Activated B cell treated with CpG ODN at 0.5 μM for 24 hours (primary cell): ENCODE measurements at regions not wholly inside any gene's neighbourhood (a gene's known extent, or its start where the extent isn't known, plus 50 kb on each side); places are given as distances from the start of the nearest gene placed in this dataset.

Source experiments
- ATAC-seq: fragments of 200-7000 bp; cut with Tn5 transposase; one replicate; pipeline ENCODE4 v1.10.0; 2021; ENCODE audit warnings: low read depth, mild to moderate bottlenecking, moderate library complexity
- CTCF ChIA-PET: fragments of 350-600 bp; sonication (Branson Sonifier 250); formaldehyde crosslinking; loops from one replicate; lab custom pipeline; 2021; ENCODE audit warnings: antibody characterized with exemption; lab: Charles Lee
- POLR2A ChIA-PET: fragments of 350-600 bp; sonication (Branson Sonifier 250); formaldehyde crosslinking; loops from one replicate; lab custom pipeline; 2021; ENCODE audit warnings: antibody characterized with exemption; lab: Charles Lee
- DNase-seq: peaks from one replicate; pipeline ENCODE4 v3.0.0; 2022
- H3K27ac Mint-ChIP-seq: one replicate; pipeline ENCODE4 v1.8.0; 2020; ENCODE audit warnings: mixed read lengths
- H3K27me3 Mint-ChIP-seq: one replicate; pipeline ENCODE4 v1.8.0; 2021; ENCODE audit warnings: mixed read lengths
- H3K36me3 Mint-ChIP-seq: one replicate; pipeline ENCODE4 v1.8.0; 2021; ENCODE audit warnings: low read depth, mixed read lengths
- H3K4me1 Mint-ChIP-seq: one replicate; pipeline ENCODE4 v1.8.0; 2021; ENCODE audit warnings: mixed read lengths
- H3K4me3 Mint-ChIP-seq: one replicate; pipeline ENCODE4 v1.8.0; 2020; ENCODE audit warnings: mild to moderate bottlenecking, mixed read lengths
- H3K9me3 Mint-ChIP-seq: one replicate; pipeline ENCODE4 v1.8.0; 2020; ENCODE audit warnings: mixed read lengths
- intact Hi-C: fragments of 100-400 bp; cut with micrococcal nuclease; formaldehyde crosslinking; loops from one replicate; pipeline ENCODE4 v1.15.1; 2024
- TF ChIP-seq, protein P1 (sequence below): fragments of 200-600 bp; IDR thresholded peaks from one replicate; pipeline ENCODE4 v1.8.0; 2022; ENCODE audit warnings: antibody characterized with exemption, mild to moderate bottlenecking

DNA sequence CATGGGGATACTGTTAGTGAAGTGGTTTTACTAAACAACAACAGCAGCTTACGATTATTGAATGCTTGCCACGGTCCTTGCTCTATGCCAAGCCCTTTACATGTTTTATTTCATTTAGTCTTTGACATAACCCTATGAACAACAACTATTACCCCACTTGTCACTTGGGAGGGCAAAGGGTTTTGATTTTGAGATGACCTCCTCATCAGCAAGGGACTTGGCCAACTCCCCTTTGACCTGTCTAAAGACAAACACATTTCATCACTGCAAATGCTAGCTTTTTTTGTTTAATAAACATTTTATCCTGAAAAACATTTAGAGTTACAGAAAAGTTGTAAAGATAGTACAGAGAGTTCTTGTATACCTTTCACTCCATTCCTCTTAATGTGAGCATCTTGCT, 152.5 kb upstream of the WNT4 start:
- Mint-ChIP-seq H3K36me3 (no peaks in the 10 kb centered on the region), H3K4me1 (no peaks in the 10 kb centered on the region), H3K9me3 (no peaks in the 10 kb centered on the region), H3K4me3 (no peak overlapping the region), H3K27ac (no peak overlapping the region), H3K27me3 (peaks cover 40% of the 10 kb centered on the region)
- intact Hi-C loops: no loop called here
- ATAC-seq: no peak
- DNase-seq: no peak
- ChIA-PET CTCF (no interaction called here), POLR2A (no interaction called here)
- TF ChIP-seq, protein P1, sequence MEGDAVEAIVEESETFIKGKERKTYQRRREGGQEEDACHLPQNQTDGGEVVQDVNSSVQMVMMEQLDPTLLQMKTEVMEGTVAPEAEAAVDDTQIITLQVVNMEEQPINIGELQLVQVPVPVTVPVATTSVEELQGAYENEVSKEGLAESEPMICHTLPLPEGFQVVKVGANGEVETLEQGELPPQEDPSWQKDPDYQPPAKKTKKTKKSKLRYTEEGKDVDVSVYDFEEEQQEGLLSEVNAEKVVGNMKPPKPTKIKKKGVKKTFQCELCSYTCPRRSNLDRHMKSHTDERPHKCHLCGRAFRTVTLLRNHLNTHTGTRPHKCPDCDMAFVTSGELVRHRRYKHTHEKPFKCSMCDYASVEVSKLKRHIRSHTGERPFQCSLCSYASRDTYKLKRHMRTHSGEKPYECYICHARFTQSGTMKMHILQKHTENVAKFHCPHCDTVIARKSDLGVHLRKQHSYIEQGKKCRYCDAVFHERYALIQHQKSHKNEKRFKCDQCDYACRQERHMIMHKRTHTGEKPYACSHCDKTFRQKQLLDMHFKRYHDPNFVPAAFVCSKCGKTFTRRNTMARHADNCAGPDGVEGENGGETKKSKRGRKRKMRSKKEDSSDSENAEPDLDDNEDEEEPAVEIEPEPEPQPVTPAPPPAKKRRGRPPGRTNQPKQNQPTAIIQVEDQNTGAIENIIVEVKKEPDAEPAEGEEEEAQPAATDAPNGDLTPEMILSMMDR: no peak

- POLR2A ChIA-PET: no interaction called here
- Mint-ChIP-seq H3K9me3 (no peaks in the 10 kb centered on the region), H3K36me3 (no peaks in the 10 kb centered on the region), H3K4me3 (no peak overlapping the region), H3K4me1 (no peaks in the 10 kb centered on the region), H3K27me3 (peaks cover 42% of the 10 kb centered on the region), H3K27ac (no peak overlapping the region)
- TF ChIP-seq, protein P1: no peak
- intact Hi-C loops: no loop called here
- CTCF ChIA-PET: no interaction called here
- no peak for ATAC-seq
- no peak for DNase-seq
These were observed 153.0 kb upstream of the WNT4 start for GRCh38 chr1:22295856-22296255.

DNA sequence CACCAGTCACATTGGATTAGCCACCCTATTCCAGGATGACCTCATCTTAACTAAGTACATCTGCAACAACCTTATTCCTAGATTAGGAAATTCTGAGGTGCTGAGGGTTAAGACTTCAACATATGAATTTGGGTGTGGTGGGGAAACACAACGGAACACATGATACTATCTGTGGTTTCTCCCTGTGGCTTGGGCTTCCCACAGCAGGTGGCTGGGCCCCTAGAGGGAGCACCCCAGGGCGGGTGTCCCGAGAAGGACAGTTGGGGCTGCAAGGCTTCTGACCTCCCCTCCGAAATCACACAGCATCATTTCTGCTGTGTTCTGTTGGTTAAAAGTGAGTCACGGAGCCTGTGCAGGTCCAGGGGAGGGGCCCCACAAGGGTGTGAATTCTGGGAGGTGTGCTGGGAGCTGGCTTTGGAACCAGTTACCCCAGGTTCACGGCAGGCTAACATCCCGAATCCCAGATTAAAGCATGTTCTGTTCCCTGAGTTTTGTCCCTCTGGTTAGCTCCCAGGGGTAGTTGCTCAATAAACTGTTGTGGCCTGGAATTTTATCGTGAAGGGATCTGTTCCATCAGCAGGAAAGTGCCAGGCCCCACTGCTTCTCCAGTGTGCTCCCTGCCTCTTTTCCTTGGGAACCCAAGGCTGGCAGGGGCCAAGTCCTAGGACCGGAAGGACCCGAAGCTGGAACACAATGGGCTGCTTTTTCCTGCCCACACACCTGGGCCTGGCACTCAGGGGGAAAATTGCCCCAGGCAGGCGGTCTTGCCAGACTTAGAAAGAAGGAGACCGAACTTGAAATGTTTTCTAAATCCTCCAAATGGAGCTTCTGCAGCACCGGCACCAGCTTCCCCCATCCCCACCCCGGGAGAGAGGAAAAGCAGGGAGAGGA, 154.0 kb upstream of the WNT4 start:
- no peak overlapping the region for H3K4me3 Mint-ChIP-seq
- H3K27ac Mint-ChIP-seq: no peak overlapping the region
- ATAC-seq: no peak
- ChIA-PET CTCF (no interaction called here), POLR2A (no interaction called here)
- no peak for DNase-seq
- H3K9me3 Mint-ChIP-seq: no peaks in the 10 kb centered on the region
- intact Hi-C loops: no loop called here
- TF ChIP-seq, protein P1: no peak
- H3K4me1 Mint-ChIP-seq: no peaks in the 10 kb centered on the region
- H3K27me3 Mint-ChIP-seq: peaks cover 46% of the 10 kb centered on the region
- H3K36me3 Mint-ChIP-seq: no peaks in the 10 kb centered on the region

GRCh38 chr1:22297999-22298398, 153.7 kb upstream of the ZBTB40 start:
- intact Hi-C loops: no loop called here
- DNase-seq (no peak), ATAC-seq (no peak)
- ChIA-PET CTCF (no interaction called here), POLR2A (no interaction called here)
- Mint-ChIP-seq H3K27me3 (peaks cover 48% of the 10 kb centered on the region), H3K36me3 (no peaks in the 10 kb centered on the region), H3K4me1 (no peaks in the 10 kb centered on the region), H3K27ac (no peak overlapping the region), H3K9me3 (peaks cover 2% of the 10 kb centered on the region), H3K4me3 (no peak overlapping the region)
- TF ChIP-seq, protein P1: no peak

GRCh38 chr1:22303816-22304215, 147.8 kb upstream of the ZBTB40 start:
- peaks cover 33% of the 10 kb centered on the region for H3K27me3 Mint-ChIP-seq
- ChIA-PET CTCF (no interaction called here), POLR2A (no interaction called here)
- TF ChIP-seq, protein P1: no peak
- ATAC-seq (no peak), DNase-seq (no peak)
- intact Hi-C loops: no loop called here
- no peaks in the 10 kb centered on the region for H3K4me1 Mint-ChIP-seq
- H3K9me3 Mint-ChIP-seq: peaks cover 8% of the 10 kb centered on the region
- no peaks in the 10 kb centered on the region for H3K36me3 Mint-ChIP-seq
- no peak overlapping the region for H3K4me3 Mint-ChIP-seq
- no peak overlapping the region for H3K27ac Mint-ChIP-seq
